HepG2 (cell line): ENCODE measurements at regions not wholly inside any gene's neighbourhood (a gene's known extent, or its start where the extent isn't known, plus 50 kb on each side); places are given as distances from the start of the nearest gene placed in this dataset.
A peak's percentile ranks its signal among the peaks of the same experiment; 100 is the strongest.

Experiments
- AHDC1 ChIP-seq: sonication (generic); formaldehyde crosslinking; IDR thresholded peaks from 2 replicates; pipeline ENCODE4 v1.5.1; 2020; ENCODE audit warnings: mild to moderate bottlenecking, missing genetic modification reagents, borderline replicate concordance
- BRD4 ChIP-seq: sonication (generic); formaldehyde crosslinking; IDR thresholded peaks from 2 replicates; pipeline ENCODE4 v1.4.0; 2020; ENCODE audit warnings: missing genetic modification reagents
- ETV6 ChIP-seq: sonication (generic); formaldehyde crosslinking; conservative IDR thresholded peaks from 2 replicates; pipeline ENCODE4 v1.4.0; 2020; ENCODE audit warnings: missing genetic modification reagents
- HOXA5 ChIP-seq: sonication (generic); formaldehyde crosslinking; IDR thresholded peaks from 2 replicates; pipeline ENCODE4 v1.4.0; 2020; ENCODE audit warnings: missing genetic modification reagents
- PAF1 ChIP-seq: IDR thresholded peaks from 2 replicates; pipeline ENCODE4 v1.6.1; 2016; ENCODE audit warnings: missing genetic modification reagents, missing compliant biosample characterization
- PRDM15 ChIP-seq: sonication (generic); formaldehyde crosslinking; IDR thresholded peaks from 2 replicates; pipeline ENCODE4 v1.4.0; 2020; ENCODE audit warnings: missing genetic modification reagents
- REL ChIP-seq: sonication (generic); formaldehyde crosslinking; conservative IDR thresholded peaks from 2 replicates; pipeline ENCODE4 v1.8.0; 2022; ENCODE audit warnings: mild to moderate bottlenecking, missing genetic modification reagents, moderate library complexity
- REST ChIP-seq, 2 experiments: IDR thresholded peaks; 2 replicates each; pipeline ENCODE4 v1.6.1; 2011 to 2012; ENCODE audit warnings: low read length in 2 of 2, borderline replicate concordance in 1 of 2, low read depth in 1 of 2, mild to moderate bottlenecking in 1 of 2, moderate library complexity in 1 of 2
- SMYD3 ChIP-seq: sonication (generic); formaldehyde crosslinking; IDR thresholded peaks from 2 replicates; pipeline ENCODE4 v1.8.1; 2023; ENCODE audit warnings: mild to moderate bottlenecking, missing genetic modification reagents
- TBP ChIP-seq: sonication (generic); formaldehyde crosslinking; IDR thresholded peaks from 2 replicates; pipeline ENCODE4 v1.5.0; 2020; ENCODE audit warnings: missing genetic modification reagents
- TCF12 ChIP-seq, 2 experiments: fragments of 450-650 bp in 1 of 2; sonication (generic) in 1 of 2; formaldehyde crosslinking in 1 of 2; IDR thresholded peaks; 2 replicates each; pipeline versions ENCODE4 v1.6.1 to v1.8.0; 2017 to 2022; ENCODE audit warnings: antibody characterized with exemption in 1 of 2, mild to moderate bottlenecking in 1 of 2, missing genetic modification reagents in 1 of 2, moderate library complexity in 1 of 2
- ZBTB34 ChIP-seq: sonication (generic); formaldehyde crosslinking; IDR thresholded peaks from 2 replicates; pipeline ENCODE4 v1.8.0; 2022; ENCODE audit warnings: mild to moderate bottlenecking, missing genetic modification reagents
- ZNF251 ChIP-seq: sonication (generic); formaldehyde crosslinking; IDR thresholded peaks from 2 replicates; pipeline ENCODE4 v1.9.0; 2021; ENCODE audit warnings: mild to moderate bottlenecking, missing genetic modification reagents
- ZNF3 ChIP-seq: IDR thresholded peaks from 2 replicates; pipeline ENCODE4 v1.7.0; 2017; ENCODE audit warnings: inconsistent platforms
- ZNF83 ChIP-seq: sonication (generic); formaldehyde crosslinking; IDR thresholded peaks from 2 replicates; pipeline ENCODE4 v1.4.0; 2020; ENCODE audit warnings: missing genetic modification reagents, mild to moderate bottlenecking, borderline replicate concordance

GRCh38 chr6:81380718-81381338, 371.7 kb downstream of the TENT5A start (continued):
- TF ChIP-seq PRDM15 (CRISPR knock-in tag) (no peak), TBP (CRISPR knock-in tag) (no peak), PAF1 (no peak), ZNF83 (no peak), BRD4 (CRISPR knock-in tag) (no peak), ETV6 (CRISPR knock-in tag) (no peak), HOXA5 (CRISPR knock-in tag) (no peak), TCF12 (IDR thresholded peaks at IDR 0.05) (no peak), TCF12 (CRISPR knock-in tag; IDR thresholded peaks at IDR 0.05) (no peak), ZNF251 (CRISPR knock-in tag) (no peak), SMYD3 (CRISPR knock-in tag) (no peak), REST (IDR thresholded peaks at IDR 0.05; ENCODE audit: borderline replicate concordance in 1 of 2, low read depth in 1 of 2, low read length in 2 of 2) (no peak), ZNF3 (CRISPR knock-in tag) (no peak), AHDC1 (CRISPR knock-in tag) (peak; percentile 72; the same call in 1 of the 2 replicates), ZBTB34 (CRISPR knock-in tag) (no peak), REL (no peak)
